ENCODE measurements at regions not wholly inside any gene's neighbourhood (a gene's known extent, or its start where the extent isn't known, plus 50 kb on each side); places are given as distances from the start of the nearest gene placed in this dataset.

DNA sequence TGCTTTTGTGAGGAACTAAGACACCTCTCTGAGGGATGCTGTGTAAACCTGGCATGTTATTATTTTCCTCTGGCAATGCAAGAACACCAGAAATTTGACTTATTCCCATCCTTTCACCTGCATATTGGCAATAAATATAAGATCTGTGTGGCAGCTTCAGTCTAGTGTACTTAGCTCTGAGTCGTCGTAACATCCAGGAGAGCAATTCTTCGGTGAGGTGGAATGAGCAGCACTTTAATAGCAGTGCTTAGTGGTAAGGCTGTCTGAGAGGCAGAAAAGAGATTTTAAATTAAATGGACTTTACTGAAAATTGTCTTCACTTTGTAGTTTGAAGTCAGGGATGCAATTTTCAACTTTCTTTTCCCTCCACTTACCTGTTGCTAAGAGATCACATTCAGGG lies 344.9 kb downstream of the PCDH7 start:
- no peak for ATAC-seq
- no TSS peak for BruUV-seq (replicated peaks)
- Histone ChIP-seq H3K4me3 (ENCODE audit: low read depth in 2 of 2, low read length in 2 of 2) (no peak overlapping the region), H3K4me1 (ENCODE audit: control insufficient read depth, insufficient read depth, low read length) (no peaks in the 10 kb centered on the region; the same call in 1 of the 2 replicates), H3K9me3 (ENCODE audit: control insufficient read depth, insufficient read depth, low read depth, low read length) (no peaks in the 10 kb centered on the region), H3K27me3 (ENCODE audit: control insufficient read depth, insufficient read depth, low read length) (no peaks in the 10 kb centered on the region), H3K36me3 (ENCODE audit: control insufficient read depth, insufficient read depth, low read length) (no peaks in the 10 kb centered on the region), H3K27ac (ENCODE audit: low read length) (no peak overlapping the region)
- intact Hi-C loops (cut with micrococcal nuclease; ENCODE audit: unreplicated experiment) (no loop called here), in situ Hi-C loops (cut with HindIII; ENCODE audit: low pct_unique_long_range_greater_than_20kb, low sequenced_read_pairs) (no loop called here)
- ChIA-PET POLR2A (no interaction called here), CTCF (no interaction called here)
- no peak for TF ChIP-seq TCF7L2 (IDR thresholded peaks at IDR 0.05; ENCODE audit: low read depth, low read length)
- TF ChIP-seq REST (IDR thresholded peaks at IDR 0.05; ENCODE audit: insufficient read depth in 1 of 2, low read depth in 2 of 2, low read length in 1 of 2), result no peak
- no peak for TF ChIP-seq CTCF (IDR thresholded peaks at IDR 0.05)
- no peak for TF ChIP-seq POLR2AphosphoS5 (IDR thresholded peaks at IDR 0.05; ENCODE audit: low read depth, low read length)
- no peak for TF ChIP-seq SIN3A (IDR thresholded peaks at IDR 0.05; ENCODE audit: borderline replicate concordance, insufficient read depth, low read depth, low read length)
- DNase-seq (ENCODE audit: low read depth, low spot score), result no peak

GRCh38 chr4:31068257-31069075 lies 348.3 kb downstream of the PCDH7 start:
- in situ Hi-C loops (cut with HindIII; ENCODE audit: low pct_unique_long_range_greater_than_20kb, low sequenced_read_pairs) (no loop called here), intact Hi-C loops (cut with micrococcal nuclease; ENCODE audit: unreplicated experiment) (no loop called here)
- ChIA-PET POLR2A (no interaction called here), CTCF (no interaction called here)
- ATAC-seq (no peak), DNase-seq (ENCODE audit: low read depth, low spot score) (no peak)
- Histone ChIP-seq H3K36me3 (ENCODE audit: control insufficient read depth, insufficient read depth, low read length) (no peaks in the 10 kb centered on the region), H3K9me3 (ENCODE audit: control insufficient read depth, insufficient read depth, low read depth, low read length) (no peaks in the 10 kb centered on the region), H3K4me3 (ENCODE audit: low read depth in 2 of 2, low read length in 2 of 2) (no peak overlapping the region), H3K4me1 (ENCODE audit: control insufficient read depth, insufficient read depth, low read length) (no peaks in the 10 kb centered on the region; the same call in 1 of the 2 replicates), H3K27ac (ENCODE audit: low read length) (no peak overlapping the region), H3K27me3 (ENCODE audit: control insufficient read depth, insufficient read depth, low read length) (no peaks in the 10 kb centered on the region)
- BruUV-seq (replicated peaks), result no TSS peak
- TF ChIP-seq POLR2AphosphoS5 (IDR thresholded peaks at IDR 0.05; ENCODE audit: low read depth, low read length), result no peak
- no peak for TF ChIP-seq CTCF (IDR thresholded peaks at IDR 0.05)
- no peak for TF ChIP-seq TCF7L2 (IDR thresholded peaks at IDR 0.05; ENCODE audit: low read depth, low read length)
- no peak for TF ChIP-seq REST (IDR thresholded peaks at IDR 0.05; ENCODE audit: insufficient read depth in 1 of 2, low read depth in 2 of 2, low read length in 1 of 2)
- TF ChIP-seq SIN3A (IDR thresholded peaks at IDR 0.05; ENCODE audit: borderline replicate concordance, insufficient read depth, low read depth, low read length), result no peak

All from Panc1 (cell line).